ENCODE measurements at regions not wholly inside any gene's neighbourhood (a gene's known extent, or its start where the extent isn't known, plus 50 kb on each side); places are given as distances from the start of the nearest gene placed in this dataset.

- H3K27ac ChIP-seq (ENCODE audit: low read depth, low read length): peak overlapping the region; percentile 64
- H2AFZ ChIP-seq (ENCODE audit: insufficient read depth, low read length, poor library complexity): peak overlapping the region; percentile 10
- H3K18ac ChIP-seq (ENCODE audit: low read length): peak overlapping the region; percentile 57
- H3K9me3 ChIP-seq (ENCODE audit: insufficient read depth, low read depth, low read length): no peaks in the 10 kb centered on the region
- H3K4me3 ChIP-seq (ENCODE audit: low read depth, low read length): no peak overlapping the region
- H3K36me3 ChIP-seq (ENCODE audit: control insufficient read depth in 1 of 2, insufficient read depth in 2 of 2, low read length in 2 of 2): no peaks in the 10 kb centered on the region
- no peak overlapping the region for H3K4me2 ChIP-seq (ENCODE audit: low read length)
- peak overlapping the region; percentile 88 for H4K91ac ChIP-seq (ENCODE audit: low read depth, low read length)
- H2AK5ac ChIP-seq (ENCODE audit: low read length): no peak overlapping the region
- peak in 1 of 2 donors; percentile 5 for DNase-seq
- peaks cover 6 to 15% of the 10 kb centered on the region in 2 experiments for H3K4me1 ChIP-seq (ENCODE audit: control insufficient read depth in 1 of 2, insufficient read depth in 2 of 2, low read length in 2 of 2)
- H3K79me1 ChIP-seq (ENCODE audit: low read length): peaks cover 19% of the 10 kb centered on the region
- peak overlapping the region; percentile 36 for H4K8ac ChIP-seq (ENCODE audit: low read depth, low read length)
- H4K12ac ChIP-seq (ENCODE audit: low read depth, low read length): no peak overlapping the region
- H3K23ac ChIP-seq (ENCODE audit: low read length): no peak overlapping the region
- no peaks in the 10 kb centered on the region for H3K27me3 ChIP-seq (ENCODE audit: insufficient read depth, low read length)
- H3K79me2 ChIP-seq (ENCODE audit: control insufficient read depth, insufficient read depth, low read length, poor library complexity): peaks cover 2% of the 10 kb centered on the region
- peak overlapping the region; percentile 68 for H2BK120ac ChIP-seq (ENCODE audit: insufficient read depth, low read length, poor library complexity)
- H3K9ac ChIP-seq (ENCODE audit: low read length): no peak overlapping the region
- H3K4ac ChIP-seq (ENCODE audit: low read depth, low read length): no peak overlapping the region
- no CpG with 5 or more reads among the region's 2 CpGs for WGBS (ENCODE audit: extremely low coverage, insufficient coverage, insufficient read length)
- H3K14ac ChIP-seq (ENCODE audit: low read length): peak overlapping the region; percentile 76
- H2BK12ac ChIP-seq (ENCODE audit: low read length): peak overlapping the region; percentile 75
- H2BK5ac ChIP-seq (ENCODE audit: low read depth, low read length, poor library complexity): peak overlapping the region; percentile 25
Measured at GRCh38 chr2:217325816-217326215, 466.0 kb upstream of the TNP1 start.

GRCh38 chr2:217325251-217325650 is 465.4 kb upstream of the TNP1 start:
- no peak overlapping the region for H4K91ac ChIP-seq (ENCODE audit: low read depth, low read length)
- H3K9me3 ChIP-seq (ENCODE audit: insufficient read depth, low read depth, low read length): no peaks in the 10 kb centered on the region
- no peak overlapping the region for H3K4ac ChIP-seq (ENCODE audit: low read depth, low read length)
- H2BK12ac ChIP-seq (ENCODE audit: low read length): no peak overlapping the region
- no peak overlapping the region for H2AFZ ChIP-seq (ENCODE audit: insufficient read depth, low read length, poor library complexity)
- H3K36me3 ChIP-seq (ENCODE audit: control insufficient read depth in 1 of 2, insufficient read depth in 2 of 2, low read length in 2 of 2): no peaks in the 10 kb centered on the region
- no peak overlapping the region for H4K8ac ChIP-seq (ENCODE audit: low read depth, low read length)
- no peak overlapping the region for H3K23ac ChIP-seq (ENCODE audit: low read length)
- DNase-seq: no peak
- no peak overlapping the region for H4K12ac ChIP-seq (ENCODE audit: low read depth, low read length)
- no peak overlapping the region for H3K4me2 ChIP-seq (ENCODE audit: low read length)
- H3K79me1 ChIP-seq (ENCODE audit: low read length): peaks cover 13% of the 10 kb centered on the region
- no peak overlapping the region for H2BK5ac ChIP-seq (ENCODE audit: low read depth, low read length, poor library complexity)
- no peak overlapping the region for H3K14ac ChIP-seq (ENCODE audit: low read length)
- H3K4me3 ChIP-seq (ENCODE audit: low read depth, low read length): no peak overlapping the region
- H2BK120ac ChIP-seq (ENCODE audit: insufficient read depth, low read length, poor library complexity): peak overlapping the region; percentile 68
- no peaks in the 10 kb centered on the region for H3K27me3 ChIP-seq (ENCODE audit: insufficient read depth, low read length)
- no peak overlapping the region for H2AK5ac ChIP-seq (ENCODE audit: low read length)
- H3K18ac ChIP-seq (ENCODE audit: low read length): no peak overlapping the region
- peaks cover under 1% of the 10 kb centered on the region for H3K79me2 ChIP-seq (ENCODE audit: control insufficient read depth, insufficient read depth, low read length, poor library complexity)
- H3K27ac ChIP-seq (ENCODE audit: low read depth, low read length): peak overlapping the region; percentile 64
- no CpG with 5 or more reads among the region's 2 CpGs for WGBS (ENCODE audit: extremely low coverage, insufficient coverage, insufficient read length)
- H3K9ac ChIP-seq (ENCODE audit: low read length): no peak overlapping the region
- peaks cover 2 to 12% of the 10 kb centered on the region in 2 experiments for H3K4me1 ChIP-seq (ENCODE audit: control insufficient read depth in 1 of 2, insufficient read depth in 2 of 2, low read length in 2 of 2)

GRCh38 chr2:217316743-217317142 is 456.9 kb upstream of the TNP1 start:
- H3K27ac ChIP-seq (ENCODE audit: low read depth, low read length): no peak overlapping the region
- H4K12ac ChIP-seq (ENCODE audit: low read depth, low read length): no peak overlapping the region
- H3K27me3 ChIP-seq (ENCODE audit: insufficient read depth, low read length): no peaks in the 10 kb centered on the region
- H2BK12ac ChIP-seq (ENCODE audit: low read length): no peak overlapping the region
- H2AK5ac ChIP-seq (ENCODE audit: low read length): no peak overlapping the region
- no peak overlapping the region for H3K4me3 ChIP-seq (ENCODE audit: low read depth, low read length)
- H3K4me2 ChIP-seq (ENCODE audit: low read length): no peak overlapping the region
- H4K8ac ChIP-seq (ENCODE audit: low read depth, low read length): no peak overlapping the region
- no peaks in the 10 kb centered on the region for H3K79me1 ChIP-seq (ENCODE audit: low read length)
- H2BK5ac ChIP-seq (ENCODE audit: low read depth, low read length, poor library complexity): no peak overlapping the region
- no peaks in the 10 kb centered on the region for H3K79me2 ChIP-seq (ENCODE audit: control insufficient read depth, insufficient read depth, low read length, poor library complexity)
- H3K14ac ChIP-seq (ENCODE audit: low read length): no peak overlapping the region
- no CpG with 5 or more reads among the region's 1 CpG for WGBS (ENCODE audit: extremely low coverage, insufficient coverage, insufficient read length)
- H2AFZ ChIP-seq (ENCODE audit: insufficient read depth, low read length, poor library complexity): no peak overlapping the region
- no peak overlapping the region for H3K9ac ChIP-seq (ENCODE audit: low read length)
- H3K4me1 ChIP-seq (ENCODE audit: control insufficient read depth in 1 of 2, insufficient read depth in 2 of 2, low read length in 2 of 2): no peaks in the 10 kb centered on the region
- no peak overlapping the region for H2BK120ac ChIP-seq (ENCODE audit: insufficient read depth, low read length, poor library complexity)
- H3K18ac ChIP-seq (ENCODE audit: low read length): no peak overlapping the region
- no peak for DNase-seq
- peaks cover 3 to 6% of the 10 kb centered on the region in 2 experiments for H3K36me3 ChIP-seq (ENCODE audit: control insufficient read depth in 1 of 2, insufficient read depth in 2 of 2, low read length in 2 of 2)
- H4K91ac ChIP-seq (ENCODE audit: low read depth, low read length): no peak overlapping the region
- H3K23ac ChIP-seq (ENCODE audit: low read length): no peak overlapping the region
- no peak overlapping the region for H3K4ac ChIP-seq (ENCODE audit: low read depth, low read length)
- H3K9me3 ChIP-seq (ENCODE audit: insufficient read depth, low read depth, low read length): peaks cover 5% of the 10 kb centered on the region

GRCh38 chr2:217314021-217314460 is 454.2 kb upstream of the TNP1 start:
- H3K4me1 ChIP-seq (ENCODE audit: control insufficient read depth in 1 of 2, insufficient read depth in 2 of 2, low read length in 2 of 2): no peaks in the 10 kb centered on the region
- peaks cover 3 to 6% of the 10 kb centered on the region in 2 experiments for H3K36me3 ChIP-seq (ENCODE audit: control insufficient read depth in 1 of 2, insufficient read depth in 2 of 2, low read length in 2 of 2)
- no peak overlapping the region for H3K18ac ChIP-seq (ENCODE audit: low read length)
- H3K79me1 ChIP-seq (ENCODE audit: low read length): no peaks in the 10 kb centered on the region
- no peak for DNase-seq
- no peak overlapping the region for H3K4me2 ChIP-seq (ENCODE audit: low read length)
- H3K9ac ChIP-seq (ENCODE audit: low read length): no peak overlapping the region
- no CpG with 5 or more reads among the region's 5 CpGs for WGBS (ENCODE audit: extremely low coverage, insufficient coverage, insufficient read length)
- no peaks in the 10 kb centered on the region for H3K27me3 ChIP-seq (ENCODE audit: insufficient read depth, low read length)
- no peak overlapping the region for H3K4me3 ChIP-seq (ENCODE audit: low read depth, low read length)
- H3K79me2 ChIP-seq (ENCODE audit: control insufficient read depth, insufficient read depth, low read length, poor library complexity): no peaks in the 10 kb centered on the region
- no peak overlapping the region for H3K23ac ChIP-seq (ENCODE audit: low read length)
- H2BK12ac ChIP-seq (ENCODE audit: low read length): no peak overlapping the region
- no peak overlapping the region for H4K91ac ChIP-seq (ENCODE audit: low read depth, low read length)
- H3K9me3 ChIP-seq (ENCODE audit: insufficient read depth, low read depth, low read length): peaks cover 5% of the 10 kb centered on the region
- H2AK5ac ChIP-seq (ENCODE audit: low read length): no peak overlapping the region
- H2AFZ ChIP-seq (ENCODE audit: insufficient read depth, low read length, poor library complexity): no peak overlapping the region
- H3K14ac ChIP-seq (ENCODE audit: low read length): no peak overlapping the region
- H3K4ac ChIP-seq (ENCODE audit: low read depth, low read length): no peak overlapping the region
- H4K8ac ChIP-seq (ENCODE audit: low read depth, low read length): no peak overlapping the region
- H3K27ac ChIP-seq (ENCODE audit: low read depth, low read length): no peak overlapping the region
- H2BK5ac ChIP-seq (ENCODE audit: low read depth, low read length, poor library complexity): no peak overlapping the region
- H4K12ac ChIP-seq (ENCODE audit: low read depth, low read length): no peak overlapping the region
- H2BK120ac ChIP-seq (ENCODE audit: insufficient read depth, low read length, poor library complexity): no peak overlapping the region
